Midbrain (tissue), 1 donor: ENCODE measurements at regions not wholly inside any gene's neighbourhood (a gene's known extent, or its start where the extent isn't known, plus 50 kb on each side); places are given as distances from the start of the nearest gene placed in this dataset.

Source experiments
- DNase-seq: peaks from one replicate; lab custom pipeline; 2025; lab: John Stamatoyannopoulos, UW

DNA sequence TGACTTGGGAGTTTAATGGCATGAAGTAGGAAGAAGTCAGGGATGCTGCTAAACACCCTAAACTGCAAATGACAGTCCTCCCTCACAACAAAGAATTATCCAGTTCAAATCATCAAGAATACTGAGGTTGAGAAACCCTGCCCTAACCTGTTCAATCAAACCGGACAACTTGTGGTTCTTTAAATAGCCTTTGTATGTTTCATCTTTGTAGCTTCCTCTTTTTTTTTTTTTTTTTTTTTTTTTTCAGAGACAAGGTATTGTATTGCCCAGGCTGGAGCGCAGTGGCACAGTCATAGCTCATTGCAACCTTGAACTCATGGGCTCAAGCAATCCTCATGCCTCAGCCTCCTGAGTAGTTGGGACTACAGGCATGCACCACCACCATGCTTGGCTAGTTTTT, 52.5 kb upstream of the TTC29 start:
- no peak for DNase-seq

DNA sequence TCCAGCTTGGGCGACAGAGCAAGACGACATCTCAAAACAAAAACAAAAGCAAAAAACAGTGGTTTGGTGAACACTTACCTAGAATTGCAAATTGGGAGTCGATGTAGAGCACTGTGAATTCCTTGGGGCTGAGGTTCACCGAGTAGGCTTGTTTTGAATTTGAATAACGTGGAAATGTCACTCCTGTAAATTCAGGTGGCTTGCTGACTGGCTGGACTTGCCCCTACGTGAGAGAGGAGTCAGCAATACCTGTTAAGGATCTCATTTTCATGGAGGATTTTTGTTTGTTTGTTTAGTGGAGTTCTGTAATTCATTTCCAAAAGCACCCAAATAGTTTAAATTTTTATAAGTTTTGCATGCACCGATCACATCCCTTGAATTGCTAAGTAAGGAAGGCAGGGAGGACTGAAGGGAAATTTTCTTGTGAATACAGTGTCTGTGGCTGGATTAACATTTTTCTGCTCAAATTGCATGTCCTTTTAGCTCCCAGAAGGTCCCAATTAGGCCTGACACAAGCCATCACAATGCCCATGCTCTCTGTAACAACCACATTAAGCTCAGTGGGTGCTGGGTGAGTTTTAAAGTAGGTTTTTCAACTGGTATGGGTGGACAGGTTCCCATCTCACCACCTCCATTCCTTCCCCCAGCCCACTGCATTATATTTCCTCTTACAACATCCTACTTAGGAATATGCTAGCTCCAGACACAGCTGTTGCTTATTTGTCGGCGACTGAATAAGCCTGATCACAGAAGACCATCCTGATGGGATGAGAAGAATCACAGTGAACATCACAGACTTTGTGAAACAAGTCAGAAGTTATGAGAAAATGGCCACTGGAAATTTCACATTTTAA, 58.5 kb upstream of the TTC29 start:
- no peak for DNase-seq

DNA sequence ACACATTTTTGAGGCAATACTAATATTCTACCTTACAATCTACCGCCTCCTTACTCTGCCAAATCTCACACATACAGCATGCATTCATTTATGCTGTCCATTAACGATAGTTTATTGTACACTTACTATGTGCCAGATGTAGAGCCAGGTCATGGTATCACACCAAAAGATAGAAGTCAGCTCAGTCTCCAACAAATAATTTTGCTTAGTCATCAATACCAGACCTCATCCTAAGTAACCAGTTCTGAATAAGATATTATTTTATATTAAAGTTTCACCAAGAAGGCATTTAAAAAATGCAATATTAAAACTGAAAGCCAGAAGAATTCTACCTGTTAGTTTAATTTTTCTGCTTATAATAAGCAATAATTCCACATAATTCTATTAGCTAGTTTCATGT, 60.6 kb upstream of the TTC29 start:
- no peak for DNase-seq

DNA sequence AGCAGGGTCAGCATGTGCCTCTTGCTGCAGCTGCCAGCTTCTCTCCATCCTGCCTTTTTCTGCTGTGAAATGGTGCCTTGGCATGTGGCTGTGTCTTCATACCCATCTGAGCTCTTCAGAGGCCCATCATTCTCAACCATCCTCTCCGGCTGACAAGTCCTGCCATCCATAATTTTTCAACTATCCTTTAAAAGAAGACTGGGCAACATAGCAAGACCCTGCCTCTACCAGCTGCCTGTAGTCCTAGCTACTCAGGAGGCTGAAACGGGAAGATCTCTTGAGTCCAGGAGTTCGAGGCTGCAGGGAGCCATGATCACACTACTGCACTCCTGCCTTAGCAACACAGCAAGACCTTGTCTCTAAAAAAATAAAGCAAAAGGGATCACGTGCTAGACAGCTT, 64.2 kb upstream of the TTC29 start:
- no peak for DNase-seq

DNA sequence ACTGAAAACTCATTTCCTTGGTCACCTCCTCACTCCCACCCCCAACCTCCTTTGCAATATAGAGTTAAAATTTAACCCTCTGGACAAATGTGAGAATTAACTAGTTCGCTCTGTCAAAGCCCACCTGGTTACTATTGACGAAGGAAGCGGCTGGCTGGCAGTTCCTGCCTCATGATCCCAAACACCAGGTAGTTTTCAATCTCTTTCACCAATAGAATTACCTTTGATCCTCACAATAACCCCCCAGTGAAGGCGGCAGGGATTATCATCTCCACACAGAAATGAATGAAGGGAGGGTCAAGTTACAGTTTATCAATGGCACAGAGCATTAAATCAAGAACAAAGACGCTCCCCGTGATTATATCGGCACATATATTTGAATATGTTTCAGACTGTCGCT, 65.7 kb upstream of the TTC29 start:
- no peak for DNase-seq

DNA sequence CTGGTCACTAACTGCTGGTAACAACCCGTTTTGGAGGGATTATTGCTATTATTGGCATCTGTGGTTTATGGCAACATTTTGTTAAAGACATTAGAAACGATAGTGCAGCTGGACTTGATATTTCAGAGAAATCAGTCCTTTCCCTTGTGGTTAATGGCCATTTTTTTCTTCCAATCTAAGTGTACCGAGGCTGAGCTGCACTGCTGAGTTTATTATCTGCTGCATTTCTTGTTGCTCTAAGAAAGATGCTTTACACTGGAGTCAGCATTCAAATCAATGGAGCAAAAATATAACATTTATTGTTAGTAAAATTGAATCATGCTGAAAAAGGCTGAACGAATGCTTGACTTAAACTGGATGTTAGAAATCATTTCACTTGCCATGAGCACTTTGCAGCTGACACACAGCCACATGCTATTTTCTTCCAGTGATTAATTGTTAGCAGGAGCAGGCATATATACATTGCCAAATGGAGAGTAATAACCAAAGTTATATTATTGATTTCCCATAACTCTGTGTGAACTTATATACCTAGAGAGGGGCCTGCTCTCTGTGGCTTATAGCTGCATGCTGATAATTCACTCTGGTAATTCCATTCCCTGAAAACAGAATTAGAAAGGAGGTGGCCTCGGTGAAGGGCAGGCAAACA, 66.5 kb upstream of the TTC29 start:
- DNase-seq: no peak

DNA sequence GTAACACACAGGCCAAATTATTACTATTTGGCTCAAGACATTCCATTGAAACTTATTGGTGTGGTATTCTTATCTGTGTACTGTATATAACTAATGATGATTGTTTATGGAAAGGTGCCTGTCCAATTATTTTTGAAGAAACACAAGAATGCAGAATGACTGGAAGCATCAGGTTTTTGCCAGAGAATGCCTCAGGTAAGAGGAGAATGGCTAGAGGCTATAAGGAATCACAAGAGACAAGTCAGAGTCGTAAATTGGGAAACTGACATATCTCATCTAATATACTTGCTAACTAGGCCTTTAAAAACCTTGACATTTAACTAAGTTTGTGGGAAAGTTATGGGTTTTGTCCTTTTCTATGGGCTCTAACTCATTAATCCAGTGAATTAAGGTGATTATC, 69.3 kb upstream of the TTC29 start:
- no peak for DNase-seq

DNA sequence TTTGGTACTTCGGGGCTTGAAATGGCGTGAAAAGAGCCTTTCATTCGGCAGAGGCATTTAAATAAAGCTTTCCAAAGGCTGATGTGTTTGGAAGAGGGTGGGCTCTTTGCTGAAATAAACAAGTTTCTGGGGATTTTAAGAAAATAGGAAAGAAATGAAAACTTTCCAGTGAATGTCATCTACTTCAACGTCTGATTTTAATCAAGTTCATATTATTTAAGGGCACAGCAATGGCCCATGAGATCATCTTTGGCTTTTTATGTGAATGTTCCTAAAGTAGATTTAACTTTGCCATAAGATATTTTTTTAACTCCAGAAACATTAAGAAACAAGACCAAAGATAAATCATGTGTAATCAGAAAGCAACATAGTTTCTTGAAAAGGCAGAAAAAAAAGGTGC, 69.8 kb upstream of the TTC29 start:
- no peak for DNase-seq

DNA sequence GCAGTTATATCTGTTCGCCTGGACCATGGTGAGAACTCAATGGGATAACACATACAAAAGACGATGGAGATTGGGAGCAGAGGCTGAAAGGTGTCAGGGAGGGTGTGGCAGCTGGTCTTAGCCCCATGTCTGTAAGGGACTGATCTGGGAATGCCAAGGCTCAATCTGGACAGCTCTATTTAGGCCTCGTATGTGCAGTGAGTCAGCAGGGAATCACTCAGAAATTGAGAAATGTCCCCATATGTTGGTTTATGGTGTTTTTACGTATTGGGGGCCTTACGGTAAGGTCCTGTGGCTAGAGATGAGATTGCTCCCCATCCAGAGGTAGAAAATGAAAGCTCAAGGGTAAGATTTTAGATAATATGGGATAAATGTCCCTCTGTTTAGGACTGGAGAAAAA, 71.4 kb upstream of the TTC29 start:
- DNase-seq: no peak

DNA sequence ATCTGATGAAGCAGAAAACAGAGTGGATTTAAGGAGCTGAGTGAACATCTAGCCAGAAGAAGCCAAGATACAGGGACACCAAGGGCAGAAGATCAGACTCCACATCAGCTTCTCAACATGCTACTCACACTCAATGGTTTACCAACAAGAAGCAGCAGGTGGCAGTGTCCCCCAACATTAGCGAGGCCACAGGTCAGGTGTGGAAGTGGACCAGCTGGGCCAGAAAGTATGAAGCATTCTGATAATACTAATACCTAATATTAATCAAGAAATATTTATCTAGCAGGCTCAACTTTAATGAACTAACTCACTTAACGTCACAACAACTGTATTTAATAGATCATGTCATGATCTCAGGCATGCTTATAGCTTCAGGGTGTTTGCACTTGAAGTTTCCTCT, 73.4 kb upstream of the TTC29 start:
- DNase-seq: peak; percentile 73

DNA sequence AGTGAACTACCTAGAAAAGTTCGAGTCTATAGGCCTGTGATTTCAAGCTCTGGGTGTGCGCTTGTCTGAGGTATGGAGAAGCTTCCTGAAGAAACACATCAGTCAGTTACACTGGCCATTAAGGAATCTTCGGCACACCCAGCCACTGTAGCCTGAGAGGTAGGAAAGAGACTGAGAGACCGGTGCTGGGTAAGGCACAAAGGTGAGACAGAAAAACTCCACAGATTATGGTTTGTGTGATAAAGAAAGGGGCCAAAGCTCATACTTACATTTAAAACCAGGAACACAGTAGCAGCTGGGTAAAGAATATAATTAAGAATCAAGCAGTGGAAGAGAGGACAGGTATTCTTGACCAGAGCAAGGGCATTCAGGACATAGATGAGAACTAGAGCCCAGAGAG, 74.8 kb upstream of the TTC29 start:
- DNase-seq: no peak

DNA sequence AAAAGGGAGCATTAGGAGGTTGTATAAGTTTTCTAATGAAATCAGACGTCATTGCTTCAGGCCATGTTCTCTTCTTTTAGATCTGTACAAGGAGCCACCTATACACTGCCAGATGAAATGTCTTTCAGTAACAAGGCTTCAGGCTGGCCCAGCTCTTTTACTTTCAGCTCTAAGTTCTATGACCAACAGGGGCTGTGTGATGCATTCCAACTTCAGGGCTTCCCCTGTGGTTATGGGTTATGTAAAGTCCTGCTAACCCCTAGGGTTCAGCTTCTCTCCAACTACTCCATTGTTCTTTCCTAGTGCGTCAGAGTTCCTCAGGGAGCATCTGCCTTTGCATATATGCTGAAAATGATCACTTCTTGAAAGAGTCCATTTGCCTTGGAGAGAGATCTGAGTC, 79.4 kb upstream of the TTC29 start:
- DNase-seq: no peak

DNA sequence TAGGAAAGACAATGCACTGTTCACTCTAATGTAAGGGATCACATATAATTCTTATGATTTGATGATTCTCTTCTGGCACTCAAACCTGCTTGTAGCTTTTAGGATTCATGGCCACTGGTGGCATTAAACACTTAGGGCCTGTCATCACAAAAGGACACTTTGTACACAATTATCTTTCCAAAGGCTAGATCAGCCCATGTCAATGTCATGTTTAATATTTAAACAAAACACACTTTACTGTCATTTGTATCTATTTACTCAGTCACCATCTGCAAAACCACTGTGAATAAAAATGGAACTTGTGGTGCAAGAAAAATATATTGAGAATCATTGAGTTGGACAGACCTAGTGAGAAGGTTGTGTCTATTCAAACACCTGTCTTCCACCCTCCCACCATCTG, 83.6 kb upstream of the TTC29 start:
- no peak for DNase-seq

DNA sequence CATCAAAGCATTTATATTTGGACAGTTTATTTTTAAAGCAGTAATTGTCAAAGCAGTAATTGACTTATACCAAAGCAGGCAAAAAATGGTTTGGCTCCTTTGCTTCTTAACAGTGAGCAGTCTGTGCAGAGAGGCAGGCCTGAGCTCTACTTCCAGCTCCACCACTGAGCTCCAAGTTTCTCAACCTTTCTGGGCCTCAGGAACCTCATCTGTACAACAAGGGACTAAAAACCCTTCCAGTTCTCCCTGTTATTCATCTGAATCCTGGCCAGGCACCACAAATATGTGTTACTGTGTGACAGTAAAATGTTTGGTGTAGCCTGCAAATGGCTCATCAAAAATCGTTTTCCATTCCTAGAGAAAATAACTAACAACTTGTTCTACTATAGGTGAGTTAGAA, 88.7 kb upstream of the TTC29 start:
- DNase-seq: no peak

DNA sequence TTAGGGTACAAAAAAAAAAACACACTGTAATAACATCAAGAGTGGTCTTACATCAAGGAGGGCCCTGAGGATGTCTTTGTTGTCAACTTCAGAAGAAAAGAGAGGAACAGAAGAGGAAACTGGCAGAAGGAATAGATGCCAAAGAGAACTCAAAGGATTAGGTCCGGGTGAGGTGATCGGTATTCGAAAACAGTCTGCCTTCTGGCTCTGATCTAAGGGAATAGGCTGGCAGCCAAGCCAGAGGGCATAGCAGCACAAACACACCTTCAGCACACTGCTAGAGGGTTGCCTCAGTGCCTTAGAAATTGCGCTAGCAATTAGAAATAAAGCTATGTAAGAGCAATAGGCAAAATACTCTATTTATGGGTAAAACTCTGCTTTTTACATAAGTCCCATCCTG, 91.4 kb upstream of the TTC29 start:
- peak; percentile 46 for DNase-seq

DNA sequence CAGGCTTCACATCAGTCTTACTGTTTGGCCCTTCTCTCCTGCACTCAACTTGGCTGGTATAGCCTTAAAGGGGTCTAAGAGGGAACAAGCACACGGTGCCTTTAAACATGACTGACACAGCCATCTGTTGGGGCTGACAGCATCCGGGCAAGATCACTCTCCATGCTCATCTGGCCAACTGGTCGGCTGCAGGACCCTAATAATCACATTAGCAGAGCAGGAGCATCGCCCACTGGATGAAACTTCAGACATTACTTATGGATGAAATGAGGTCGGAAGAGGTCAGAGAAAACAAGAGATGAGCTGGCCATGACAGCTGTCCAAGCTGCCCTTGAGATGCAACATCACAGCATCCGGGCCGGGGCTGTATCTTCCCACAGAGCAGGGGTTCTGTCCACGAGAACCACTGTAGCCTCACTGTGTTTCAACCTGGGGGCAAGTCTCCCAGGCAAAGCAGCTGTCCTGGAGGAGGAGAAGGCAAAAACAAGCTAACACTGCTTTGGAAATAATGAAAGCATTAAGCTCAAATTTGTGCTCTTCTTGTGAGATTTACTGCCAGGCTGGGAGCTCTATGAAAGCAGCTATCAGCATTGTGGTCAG, 94.4 kb upstream of the TTC29 start:
- no peak for DNase-seq

DNA sequence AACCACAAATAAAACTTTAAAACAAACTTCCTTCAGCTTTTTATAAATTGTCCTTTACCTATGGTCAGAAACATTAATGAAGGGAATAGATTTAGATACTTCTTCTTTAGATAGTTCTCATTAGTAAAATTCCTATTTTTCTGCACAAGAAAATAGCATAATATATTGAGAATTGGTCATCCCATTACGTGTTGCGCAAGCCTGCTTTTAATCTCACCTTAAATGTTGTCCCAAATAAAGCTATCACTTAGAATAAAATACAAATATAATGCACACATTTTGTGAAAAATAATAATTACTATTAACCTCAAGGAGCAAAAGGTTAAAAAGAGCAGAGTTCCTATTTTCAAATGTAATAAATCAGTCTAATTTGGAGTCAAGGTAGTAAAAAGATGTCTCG, 95.2 kb upstream of the TTC29 start:
- no peak for DNase-seq

DNA sequence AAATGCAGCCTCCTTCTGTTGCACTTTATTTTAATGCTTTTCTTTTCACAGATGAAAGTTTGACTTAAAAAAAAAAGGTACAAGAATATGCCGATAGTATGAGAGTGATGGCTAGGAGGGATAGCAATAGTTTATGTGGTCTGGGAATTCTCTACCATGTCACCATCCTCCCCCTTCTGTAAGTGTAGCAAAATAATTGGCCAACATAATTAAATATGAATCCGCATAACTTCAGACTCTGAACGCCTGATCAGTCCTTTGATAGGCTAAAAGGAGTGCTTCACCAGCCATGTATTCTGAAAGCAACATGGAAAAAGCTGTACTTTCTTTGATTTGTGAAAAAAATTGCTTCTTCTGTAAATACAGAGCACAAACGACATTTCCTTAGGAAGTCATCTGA, 95.7 kb upstream of the TTC29 start:
- no peak for DNase-seq

DNA sequence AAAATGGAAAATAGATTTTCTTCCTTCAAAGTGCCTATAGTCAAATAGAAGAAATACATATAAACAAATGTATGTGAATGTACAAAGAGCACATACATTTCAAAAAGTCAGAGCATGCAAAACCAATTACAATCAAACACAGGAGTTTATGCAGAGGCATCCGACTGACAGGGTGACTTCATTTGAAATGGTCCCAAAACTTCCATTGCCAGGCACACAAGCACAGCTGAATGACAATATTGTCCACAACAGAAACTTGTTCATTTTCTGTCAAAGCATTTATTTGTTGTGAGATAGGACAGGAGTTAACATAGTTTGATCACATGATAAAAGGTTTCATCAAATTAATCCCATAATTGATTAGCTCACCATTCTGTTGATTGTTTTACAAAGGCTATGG, 96.4 kb upstream of the TTC29 start:
- no peak for DNase-seq

DNA sequence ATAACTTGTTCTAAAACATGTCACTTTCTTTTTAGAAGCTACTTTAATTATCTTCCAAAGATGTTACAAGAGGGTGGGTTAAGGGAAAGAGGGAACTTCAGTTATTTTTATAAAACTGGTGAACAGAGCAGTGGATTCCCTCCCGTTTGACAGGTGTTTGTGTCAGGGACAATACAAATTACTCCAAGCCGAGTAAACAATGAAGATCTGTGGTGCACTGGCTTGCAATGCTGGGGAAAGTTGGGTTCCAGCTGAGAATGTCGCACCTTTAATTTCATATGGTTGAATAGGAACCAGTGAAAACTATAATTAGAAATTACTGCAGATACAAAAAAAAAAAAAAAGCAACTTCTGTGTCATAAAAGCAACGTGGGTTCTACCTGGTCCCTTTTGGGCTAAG, 98.6 kb upstream of the TTC29 start:
- DNase-seq: no peak

DNA sequence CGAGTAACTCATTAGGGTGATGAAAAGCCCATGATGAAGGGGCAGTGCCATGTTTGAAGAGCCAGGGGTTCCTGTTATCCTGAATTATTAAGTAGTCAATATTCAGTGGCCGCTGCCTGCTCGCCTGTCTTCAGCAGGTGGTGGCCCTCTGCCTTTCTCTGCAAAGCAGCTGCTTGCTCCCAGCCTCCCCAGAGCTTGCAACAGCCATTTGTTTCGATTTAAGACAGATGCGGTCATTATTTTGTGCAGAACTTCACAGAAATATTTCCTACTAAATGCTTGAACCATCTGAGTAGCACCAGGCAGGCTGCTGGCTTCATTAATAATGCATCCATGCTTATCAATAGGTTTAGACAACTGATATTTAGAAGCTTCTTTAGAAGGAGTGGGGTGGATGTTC, 104.3 kb upstream of the TTC29 start:
- no peak for DNase-seq

DNA sequence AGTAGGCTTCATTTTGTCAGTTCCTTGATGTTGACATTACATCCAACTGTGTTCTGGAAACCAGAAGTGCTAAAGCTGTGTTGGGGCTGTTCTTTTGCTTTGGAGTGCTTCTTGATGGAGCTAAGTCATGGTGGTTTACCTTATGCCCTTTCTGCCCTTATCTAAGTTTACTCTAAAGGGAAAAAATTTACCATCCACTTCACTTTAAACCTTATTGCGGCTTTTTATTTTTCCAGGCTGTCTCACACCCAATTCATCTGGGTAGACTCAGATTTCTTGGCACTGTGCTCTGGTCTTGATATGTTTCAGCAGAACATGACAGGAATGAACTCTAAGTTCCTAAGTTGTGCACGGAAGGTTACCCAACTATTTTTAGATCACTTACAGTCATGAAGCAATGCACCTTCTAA, 104.7 kb upstream of the TTC29 start:
- no peak for DNase-seq

DNA sequence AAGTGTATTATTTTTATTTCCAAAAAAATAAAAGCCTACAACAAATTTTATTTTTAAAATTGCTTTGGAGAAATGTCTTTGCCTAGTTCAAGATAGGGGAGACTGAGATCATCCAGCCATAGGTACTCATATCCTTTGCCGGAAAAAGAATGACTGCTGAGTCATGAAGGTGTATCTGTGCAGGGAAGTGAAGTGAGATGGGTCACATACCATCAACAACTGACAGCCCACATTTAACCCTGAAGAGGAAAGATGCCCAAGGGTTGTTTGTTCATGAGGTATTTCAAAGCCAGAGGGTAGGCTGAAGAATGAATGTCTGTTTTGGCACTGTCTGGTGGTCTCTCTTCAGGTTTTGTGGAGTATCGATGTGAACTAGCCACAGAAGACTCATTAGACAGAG, 106.7 kb upstream of the TTC29 start:
- DNase-seq: no peak
